ENCODE measurements at regions not wholly inside any gene's neighbourhood (a gene's known extent, or its start where the extent isn't known, plus 50 kb on each side); places are given as distances from the start of the nearest gene placed in this dataset.

GRCh38 chr9:129363216-129363873 lies 185.3 kb upstream of the IER5L start:
- Histone ChIP-seq H3K27me3 (ENCODE audit: control insufficient read depth in 3 of 3, insufficient read depth in 3 of 3, low read length in 2 of 3) (no peaks in the 10 kb centered on the region), H3K27ac (ENCODE audit: low read depth in 1 of 2, low read length in 1 of 2) (no peak overlapping the region), H3K4me1 (ENCODE audit: control insufficient read depth in 5 of 5, insufficient read depth in 5 of 5, low read length in 5 of 5) (peaks cover 0 to 7% (median 0%) of the 10 kb centered on the region in 5 donors), H3K9ac (ENCODE audit: insufficient read depth in 1 of 2, low read length in 2 of 2) (no peak overlapping the region), H3K9me3 (ENCODE audit: control insufficient read depth in 4 of 4, insufficient read depth in 3 of 4, low read length in 3 of 4) (peaks cover 0 to 3% (median 0%) of the 10 kb centered on the region in 4 donors), H3K4me3 (no peak overlapping the region), H3K36me3 (ENCODE audit: control insufficient read depth in 4 of 4, insufficient read depth in 4 of 4, low read length in 4 of 4) (no peaks in the 10 kb centered on the region)
- 86 to 88% methylated on average over 10 of the region's 10 CpGs for WGBS, 2 donors
- ATAC-seq (ENCODE audit: insufficient read depth, low FRiP score) (no peak), DNase-seq (no peak)
- no peak for TF ChIP-seq CTCF (IDR thresholded peaks at IDR 0.05; ENCODE audit: control extremely low read depth, extremely low read depth)

GRCh38 chr9:129362287-129363000 lies 184.4 kb upstream of the IER5L start:
- DNase-seq (peak in 2 of 3 donors; percentile 37 to 51), ATAC-seq (ENCODE audit: insufficient read depth, low FRiP score) (no peak)
- no peaks in the 10 kb centered on the region for H3K27me3 ChIP-seq (ENCODE audit: control insufficient read depth in 3 of 3, insufficient read depth in 3 of 3, low read length in 2 of 3)
- TF ChIP-seq CTCF (IDR thresholded peaks at IDR 0.05; ENCODE audit: control extremely low read depth, extremely low read depth) = no peak
- 64 to 65% methylated on average over 15 of the region's 15 CpGs for WGBS, 2 donors
- H3K4me1 ChIP-seq (ENCODE audit: control insufficient read depth in 5 of 5, insufficient read depth in 5 of 5, low read length in 5 of 5) = peaks cover 0 to 7% (median 0%) of the 10 kb centered on the region in 5 donors
- no peak overlapping the region for H3K9ac ChIP-seq (ENCODE audit: insufficient read depth in 1 of 2, low read length in 2 of 2)
- no peaks in the 10 kb centered on the region for H3K36me3 ChIP-seq (ENCODE audit: control insufficient read depth in 4 of 4, insufficient read depth in 4 of 4, low read length in 4 of 4)
- no peak overlapping the region for H3K4me3 ChIP-seq
- H3K9me3 ChIP-seq (ENCODE audit: control insufficient read depth in 4 of 4, insufficient read depth in 3 of 4, low read length in 3 of 4) = peaks cover 0 to 3% (median 0%) of the 10 kb centered on the region in 4 donors
- H3K27ac ChIP-seq (ENCODE audit: low read depth in 1 of 2, low read length in 1 of 2) = no peak overlapping the region

GRCh38 chr9:129361196-129361595 lies 183.1 kb upstream of the IER5L start:
- WGBS, 2 donors = 89 to 94% methylated on average over 21 of the region's 21 CpGs
- Histone ChIP-seq H3K27ac (ENCODE audit: low read depth in 1 of 2, low read length in 1 of 2) (no peak overlapping the region), H3K4me3 (no peak overlapping the region), H3K9ac (ENCODE audit: insufficient read depth in 1 of 2, low read length in 2 of 2) (no peak overlapping the region), H3K9me3 (ENCODE audit: control insufficient read depth in 4 of 4, insufficient read depth in 3 of 4, low read length in 3 of 4) (peaks cover 0 to 3% (median 0%) of the 10 kb centered on the region in 4 donors), H3K4me1 (ENCODE audit: control insufficient read depth in 5 of 5, insufficient read depth in 5 of 5, low read length in 5 of 5) (peaks cover 0 to 7% (median 0%) of the 10 kb centered on the region in 5 donors), H3K27me3 (ENCODE audit: control insufficient read depth in 3 of 3, insufficient read depth in 3 of 3, low read length in 2 of 3) (no peaks in the 10 kb centered on the region), H3K36me3 (ENCODE audit: control insufficient read depth in 4 of 4, insufficient read depth in 4 of 4, low read length in 4 of 4) (no peaks in the 10 kb centered on the region)
- DNase-seq = no peak
- ATAC-seq (ENCODE audit: insufficient read depth, low FRiP score) = no peak
- no peak for TF ChIP-seq CTCF (IDR thresholded peaks at IDR 0.05; ENCODE audit: control extremely low read depth, extremely low read depth)

Data from lung (tissue), 11 donors.